Osteoblast (primary cell): ENCODE measurements at regions not wholly inside any gene's neighbourhood (a gene's known extent, or its start where the extent isn't known, plus 50 kb on each side); places are given as distances from the start of the nearest gene placed in this dataset.

Experiments used
- DNase-seq: peaks from one replicate; pipeline ENCODE4 v3.0.0; 2011; ENCODE audit warnings: low spot score, mixed read lengths; ENCODE audit not compliant: insufficient read length; ENCODE audit errors: missing footprints
- H2AFZ ChIP-seq: 2 replicates; pipeline ENCODE4 v1.6.0; 2011; ENCODE audit warnings: mild to moderate bottlenecking, low read length
- H3K27ac ChIP-seq: 2 replicates; pipeline ENCODE4 v1.5.1; 2011; ENCODE audit warnings: mild to moderate bottlenecking, low read depth, low read length, moderate library complexity
- H3K27me3 ChIP-seq: 2 replicates; pipeline ENCODE4 v1.6.0; 2012; ENCODE audit warnings: mild to moderate bottlenecking, control low read depth, inconsistent platforms, low read length, moderate library complexity; ENCODE audit not compliant: insufficient read depth
- H3K36me3 ChIP-seq: 2 replicates; pipeline ENCODE4 v1.5.1; 2011; ENCODE audit warnings: mild to moderate bottlenecking, low read length, control low read depth, moderate library complexity; ENCODE audit not compliant: insufficient read depth
- H3K4me1 ChIP-seq: 2 replicates; pipeline ENCODE4 v1.5.1; 2011; ENCODE audit warnings: mild to moderate bottlenecking, low read length, control low read depth, moderate library complexity; ENCODE audit not compliant: insufficient read depth
- H3K4me2 ChIP-seq: 2 replicates; pipeline ENCODE4 v1.6.0; 2011; ENCODE audit warnings: mild to moderate bottlenecking, low read length; ENCODE audit not compliant: insufficient read depth
- H3K4me3 ChIP-seq: fragments of 200-600 bp; sonication (generic); 3 replicates; pipeline ENCODE4 v1.5.1; 2012; ENCODE audit warnings: mild to moderate bottlenecking, low read length, inconsistent platforms; ENCODE audit not compliant: insufficient read depth
- H3K79me2 ChIP-seq: 2 replicates; pipeline ENCODE4 v1.6.0; 2012; ENCODE audit warnings: mild to moderate bottlenecking, low read length, control low read depth, inconsistent platforms; ENCODE audit not compliant: insufficient read depth
- H3K9me3 ChIP-seq: 2 replicates; pipeline ENCODE4 v1.5.1; 2011; ENCODE audit warnings: low read depth, low read length, control low read depth
- H4K20me1 ChIP-seq: 2 replicates; pipeline ENCODE4 v1.6.0; 2012; ENCODE audit warnings: mild to moderate bottlenecking, low read length, control low read depth; ENCODE audit not compliant: insufficient read depth
- TF ChIP-seq, protein P1 (sequence below): IDR thresholded peaks from 2 replicates; pipeline ENCODE4 v1.5.1; 2011; ENCODE audit warnings: mild to moderate bottlenecking, low read depth, low read length, moderate library complexity; ENCODE audit errors: extremely low read depth

DNA sequence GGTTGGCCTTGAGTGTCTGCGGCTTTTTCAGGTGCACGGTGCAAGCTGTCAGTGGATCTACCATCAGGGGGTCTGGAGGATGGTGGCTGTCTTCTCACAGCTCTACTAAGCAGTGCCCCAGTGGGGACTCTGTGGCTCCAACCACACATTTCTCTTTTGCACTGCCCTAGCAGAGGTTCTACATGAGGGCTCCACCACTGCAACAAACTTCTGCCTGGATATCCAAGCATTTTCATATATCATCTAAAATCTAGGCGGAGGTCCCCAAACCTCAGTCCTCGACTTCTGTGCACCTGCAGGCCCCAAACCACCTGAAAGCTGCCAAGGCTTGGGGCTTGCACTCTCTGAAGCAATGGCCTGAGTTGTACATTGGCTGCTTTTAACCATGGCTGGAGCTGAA, 601.5 kb downstream of the MTRR start:
- Histone ChIP-seq H4K20me1 (no peaks in the 10 kb centered on the region), H3K27ac (no peak overlapping the region), H3K9me3 (no peaks in the 10 kb centered on the region), H3K4me1 (no peaks in the 10 kb centered on the region), H2AFZ (no peak overlapping the region), H3K4me2 (no peak overlapping the region), H3K79me2 (no peaks in the 10 kb centered on the region), H3K27me3 (no peaks in the 10 kb centered on the region), H3K4me3 (no peak overlapping the region), H3K36me3 (no peaks in the 10 kb centered on the region)
- TF ChIP-seq, protein P1, sequence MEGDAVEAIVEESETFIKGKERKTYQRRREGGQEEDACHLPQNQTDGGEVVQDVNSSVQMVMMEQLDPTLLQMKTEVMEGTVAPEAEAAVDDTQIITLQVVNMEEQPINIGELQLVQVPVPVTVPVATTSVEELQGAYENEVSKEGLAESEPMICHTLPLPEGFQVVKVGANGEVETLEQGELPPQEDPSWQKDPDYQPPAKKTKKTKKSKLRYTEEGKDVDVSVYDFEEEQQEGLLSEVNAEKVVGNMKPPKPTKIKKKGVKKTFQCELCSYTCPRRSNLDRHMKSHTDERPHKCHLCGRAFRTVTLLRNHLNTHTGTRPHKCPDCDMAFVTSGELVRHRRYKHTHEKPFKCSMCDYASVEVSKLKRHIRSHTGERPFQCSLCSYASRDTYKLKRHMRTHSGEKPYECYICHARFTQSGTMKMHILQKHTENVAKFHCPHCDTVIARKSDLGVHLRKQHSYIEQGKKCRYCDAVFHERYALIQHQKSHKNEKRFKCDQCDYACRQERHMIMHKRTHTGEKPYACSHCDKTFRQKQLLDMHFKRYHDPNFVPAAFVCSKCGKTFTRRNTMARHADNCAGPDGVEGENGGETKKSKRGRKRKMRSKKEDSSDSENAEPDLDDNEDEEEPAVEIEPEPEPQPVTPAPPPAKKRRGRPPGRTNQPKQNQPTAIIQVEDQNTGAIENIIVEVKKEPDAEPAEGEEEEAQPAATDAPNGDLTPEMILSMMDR, result no peak
- no peak for DNase-seq

DNA sequence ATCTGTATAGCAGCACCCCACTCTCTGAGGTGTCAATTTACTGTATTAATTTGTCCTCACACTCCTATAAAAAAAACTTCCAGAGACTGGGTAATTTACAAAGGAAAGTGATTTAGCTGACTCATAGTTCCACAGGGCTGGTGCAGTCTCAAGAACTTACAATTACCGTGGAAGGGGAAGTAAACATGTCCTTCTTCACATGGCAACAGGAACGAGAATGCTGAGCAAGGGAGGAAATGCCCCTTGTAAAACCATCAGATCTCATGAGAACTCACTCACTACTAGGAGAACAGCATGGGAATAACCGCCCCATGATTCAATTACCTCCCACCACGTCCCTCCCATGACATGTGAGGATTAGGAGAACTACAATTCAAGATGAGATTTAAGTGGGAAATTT, 602.6 kb downstream of the MTRR start:
- Histone ChIP-seq H3K36me3 (no peaks in the 10 kb centered on the region), H4K20me1 (no peaks in the 10 kb centered on the region), H3K4me1 (no peaks in the 10 kb centered on the region), H3K4me3 (no peak overlapping the region), H3K79me2 (no peaks in the 10 kb centered on the region), H3K4me2 (no peak overlapping the region), H3K27ac (no peak overlapping the region), H2AFZ (no peak overlapping the region), H3K27me3 (no peaks in the 10 kb centered on the region), H3K9me3 (no peaks in the 10 kb centered on the region)
- TF ChIP-seq, protein P1, result no peak
- no peak for DNase-seq

- no peak overlapping the region for H3K4me3 ChIP-seq
- H3K79me2 ChIP-seq, result no peaks in the 10 kb centered on the region
- no peaks in the 10 kb centered on the region for H3K9me3 ChIP-seq
- no peaks in the 10 kb centered on the region for H3K27me3 ChIP-seq
- H3K4me2 ChIP-seq, result no peak overlapping the region
- no peaks in the 10 kb centered on the region for H4K20me1 ChIP-seq
- TF ChIP-seq, protein P1, result no peak
- no peaks in the 10 kb centered on the region for H3K4me1 ChIP-seq
- DNase-seq, result no peak
- no peaks in the 10 kb centered on the region for H3K36me3 ChIP-seq
- H2AFZ ChIP-seq, result no peak overlapping the region
- no peak overlapping the region for H3K27ac ChIP-seq
These were observed 604.1 kb downstream of the MTRR start for GRCh38 chr5:8473016-8473415.

DNA sequence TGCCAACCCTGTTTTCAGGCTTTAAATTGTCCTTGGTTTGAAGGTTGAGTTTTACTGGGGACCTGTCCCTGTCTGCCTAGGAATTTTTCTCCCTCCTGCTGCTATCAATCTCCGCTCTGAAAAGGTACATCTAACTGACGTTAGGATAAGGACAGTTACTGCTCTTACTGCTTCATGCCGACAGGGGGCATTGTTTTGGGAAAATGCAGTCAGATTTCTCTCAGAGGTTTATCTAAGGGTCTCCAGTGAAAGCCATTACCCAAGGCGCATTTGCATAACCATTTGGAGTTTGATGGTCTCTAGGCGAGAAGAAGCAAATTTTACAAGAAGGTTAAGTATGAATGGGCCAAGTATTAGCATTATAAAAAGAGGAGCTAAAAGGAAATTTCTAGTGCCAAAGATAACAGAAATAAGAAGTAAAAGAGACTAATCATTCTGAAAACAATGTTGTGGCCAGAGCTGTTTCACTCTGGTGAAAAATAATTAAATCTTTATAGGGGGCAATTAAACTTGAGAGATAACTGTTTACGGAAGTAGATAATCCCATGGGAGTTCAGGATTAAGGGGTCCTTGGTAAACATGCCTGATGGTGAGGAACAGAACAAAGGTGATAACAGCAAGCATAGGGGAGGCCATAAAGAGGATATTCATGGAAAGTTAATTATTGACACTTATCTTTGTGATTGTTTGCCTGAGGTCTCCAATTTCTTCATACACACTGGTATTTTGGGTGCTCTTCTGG, 605.0 kb downstream of the MTRR start:
- Histone ChIP-seq H2AFZ (no peak overlapping the region), H3K27me3 (no peaks in the 10 kb centered on the region), H3K4me3 (no peak overlapping the region), H3K9me3 (no peaks in the 10 kb centered on the region), H3K27ac (no peak overlapping the region), H3K4me1 (no peaks in the 10 kb centered on the region), H3K4me2 (no peak overlapping the region), H4K20me1 (no peaks in the 10 kb centered on the region), H3K79me2 (no peaks in the 10 kb centered on the region), H3K36me3 (no peaks in the 10 kb centered on the region)
- no peak for DNase-seq
- TF ChIP-seq, protein P1, result peak; percentile 18
